ENCODE measurements at regions not wholly inside any gene's neighbourhood (a gene's known extent, or its start where the extent isn't known, plus 50 kb on each side); places are given as distances from the start of the nearest gene placed in this dataset.
A peak's percentile ranks its signal among the peaks of the same experiment; 100 is the strongest.

GRCh38 chr7:10128748-10129147 lies 844.9 kb upstream of the PHF14 start:
- peak; percentile 7 for TF ChIP-seq CTCF (conservative IDR thresholded peaks at IDR 0.05; ENCODE audit: low read depth, low read length)
- no peak overlapping the region for H3K4me3 ChIP-seq (ENCODE audit: low read depth, low read length)
- DNase-seq (ENCODE audit: low read depth), result peak; percentile 0

- no peak for DNase-seq (ENCODE audit: low read depth)
- no peak for TF ChIP-seq CTCF (conservative IDR thresholded peaks at IDR 0.05; ENCODE audit: low read depth, low read length)
- no peak overlapping the region for H3K4me3 ChIP-seq (ENCODE audit: low read depth, low read length)
These were observed 835.4 kb upstream of the PHF14 start for GRCh38 chr7:10138087-10138854.

- H3K4me3 ChIP-seq (ENCODE audit: low read depth, low read length), result no peak overlapping the region
- no peak for DNase-seq (ENCODE audit: low read depth)
- no peak for TF ChIP-seq CTCF (conservative IDR thresholded peaks at IDR 0.05; ENCODE audit: low read depth, low read length)
These were observed 827.4 kb upstream of the PHF14 start for GRCh38 chr7:10146271-10146670.

GRCh38 chr7:10156972-10157371 lies 816.7 kb upstream of the PHF14 start:
- no peak overlapping the region for H3K4me3 ChIP-seq (ENCODE audit: low read depth, low read length)
- no peak for DNase-seq (ENCODE audit: low read depth)
- no peak for TF ChIP-seq CTCF (conservative IDR thresholded peaks at IDR 0.05; ENCODE audit: low read depth, low read length)

- no peak overlapping the region for H3K4me3 ChIP-seq (ENCODE audit: low read depth, low read length)
- no peak for TF ChIP-seq CTCF (conservative IDR thresholded peaks at IDR 0.05; ENCODE audit: low read depth, low read length)
- no peak for DNase-seq (ENCODE audit: low read depth)
These were observed 791.7 kb upstream of the PHF14 start for GRCh38 chr7:10181996-10182395.

- DNase-seq (ENCODE audit: low read depth), result no peak
- TF ChIP-seq CTCF (conservative IDR thresholded peaks at IDR 0.05; ENCODE audit: low read depth, low read length), result no peak
- no peak overlapping the region for H3K4me3 ChIP-seq (ENCODE audit: low read depth, low read length)
These were observed 781.6 kb upstream of the PHF14 start for GRCh38 chr7:10192074-10192473.

- TF ChIP-seq CTCF (conservative IDR thresholded peaks at IDR 0.05; ENCODE audit: low read depth, low read length), result no peak
- no peak overlapping the region for H3K4me3 ChIP-seq (ENCODE audit: low read depth, low read length)
- DNase-seq (ENCODE audit: low read depth), result no peak
These were observed 768.0 kb upstream of the PHF14 start for GRCh38 chr7:10205696-10206095.

All from choroid plexus epithelial cell (primary cell).